ENCODE measurements at regions not wholly inside any gene's neighbourhood (a gene's known extent, or its start where the extent isn't known, plus 50 kb on each side); places are given as distances from the start of the nearest gene placed in this dataset.

- TF ChIP-seq EP300 (conservative IDR thresholded peaks at IDR 0.05; ENCODE audit: poor library complexity, severe bottlenecking) (no peak), CTCF (IDR thresholded peaks at IDR 0.05; ENCODE audit: poor library complexity, severe bottlenecking) (no peak), RAD21 (conservative IDR thresholded peaks at IDR 0.05) (no peak), EZH2 (IDR thresholded peaks at IDR 0.05; ENCODE audit: borderline replicate concordance, insufficient read depth, low read length, poor library complexity, severe bottlenecking) (no peak), SMC3 (conservative IDR thresholded peaks at IDR 0.05; ENCODE audit: poor library complexity) (no peak), TAF1 (IDR thresholded peaks at IDR 0.05; ENCODE audit: low read depth) (no peak)
- TF ChIP-seq, protein P1, sequence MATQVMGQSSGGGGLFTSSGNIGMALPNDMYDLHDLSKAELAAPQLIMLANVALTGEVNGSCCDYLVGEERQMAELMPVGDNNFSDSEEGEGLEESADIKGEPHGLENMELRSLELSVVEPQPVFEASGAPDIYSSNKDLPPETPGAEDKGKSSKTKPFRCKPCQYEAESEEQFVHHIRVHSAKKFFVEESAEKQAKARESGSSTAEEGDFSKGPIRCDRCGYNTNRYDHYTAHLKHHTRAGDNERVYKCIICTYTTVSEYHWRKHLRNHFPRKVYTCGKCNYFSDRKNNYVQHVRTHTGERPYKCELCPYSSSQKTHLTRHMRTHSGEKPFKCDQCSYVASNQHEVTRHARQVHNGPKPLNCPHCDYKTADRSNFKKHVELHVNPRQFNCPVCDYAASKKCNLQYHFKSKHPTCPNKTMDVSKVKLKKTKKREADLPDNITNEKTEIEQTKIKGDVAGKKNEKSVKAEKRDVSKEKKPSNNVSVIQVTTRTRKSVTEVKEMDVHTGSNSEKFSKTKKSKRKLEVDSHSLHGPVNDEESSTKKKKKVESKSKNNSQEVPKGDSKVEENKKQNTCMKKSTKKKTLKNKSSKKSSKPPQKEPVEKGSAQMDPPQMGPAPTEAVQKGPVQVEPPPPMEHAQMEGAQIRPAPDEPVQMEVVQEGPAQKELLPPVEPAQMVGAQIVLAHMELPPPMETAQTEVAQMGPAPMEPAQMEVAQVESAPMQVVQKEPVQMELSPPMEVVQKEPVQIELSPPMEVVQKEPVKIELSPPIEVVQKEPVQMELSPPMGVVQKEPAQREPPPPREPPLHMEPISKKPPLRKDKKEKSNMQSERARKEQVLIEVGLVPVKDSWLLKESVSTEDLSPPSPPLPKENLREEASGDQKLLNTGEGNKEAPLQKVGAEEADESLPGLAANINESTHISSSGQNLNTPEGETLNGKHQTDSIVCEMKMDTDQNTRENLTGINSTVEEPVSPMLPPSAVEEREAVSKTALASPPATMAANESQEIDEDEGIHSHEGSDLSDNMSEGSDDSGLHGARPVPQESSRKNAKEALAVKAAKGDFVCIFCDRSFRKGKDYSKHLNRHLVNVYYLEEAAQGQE (IDR thresholded peaks at IDR 0.05; ENCODE audit: borderline replicate concordance) = no peak
Observed at GRCh38 chr4:110876866-110877265, 254.0 kb upstream of the PITX2 start.
